Stimulated activated CD8-positive, alpha-beta memory T cell treated with anti-CD3 and anti-CD28 coated beads, Interleukin-4, amount 100 ng/mL, for 48 hours (primary cell): ENCODE measurements at regions not wholly inside any gene's neighbourhood (a gene's known extent, or its start where the extent isn't known, plus 50 kb on each side); places are given as distances from the start of the nearest gene placed in this dataset.
A peak's percentile ranks its signal among the peaks of the same experiment; 100 is the strongest.

ENCODE experiments used
- DNase-seq: peaks from one replicate; pipeline ENCODE4 v3.0.0-alpha.2; 2020

- no peak for DNase-seq
Measured at GRCh38 chr6:98650941-98651340, 183.4 kb upstream of the POU3F2 start.

- no peak for DNase-seq
Measured at GRCh38 chr6:98653179-98653578, 181.2 kb upstream of the POU3F2 start.

- DNase-seq: peak; percentile 37
Measured at GRCh38 chr6:98657764-98658163, 176.6 kb upstream of the POU3F2 start.

GRCh38 chr6:98669371-98669770 is 165.0 kb upstream of the POU3F2 start:
- no peak for DNase-seq

GRCh38 chr6:98670045-98670746 is 164.2 kb upstream of the POU3F2 start:
- DNase-seq: no peak

GRCh38 chr6:98672681-98673475 is 161.5 kb upstream of the POU3F2 start:
- DNase-seq: no peak

GRCh38 chr6:98678481-98678880 is 155.9 kb upstream of the POU3F2 start:
- DNase-seq: no peak

- no peak for DNase-seq
Measured at GRCh38 chr6:98686008-98686601, 148.3 kb upstream of the POU3F2 start.

GRCh38 chr6:98687752-98688151 is 146.6 kb upstream of the POU3F2 start:
- no peak for DNase-seq

- DNase-seq: no peak
Measured at GRCh38 chr6:98695091-98695801, 139.1 kb upstream of the POU3F2 start.

GRCh38 chr6:98711380-98711779 is 123.0 kb upstream of the POU3F2 start:
- no peak for DNase-seq

- DNase-seq: no peak
Measured at GRCh38 chr6:98716341-98716740, 118.0 kb upstream of the POU3F2 start.

GRCh38 chr6:98717322-98717877 is 117.0 kb upstream of the POU3F2 start:
- no peak for DNase-seq

- no peak for DNase-seq
Measured at GRCh38 chr6:98717988-98718387, 116.4 kb upstream of the POU3F2 start.

- DNase-seq: no peak
Measured at GRCh38 chr6:98724537-98724936, 109.8 kb upstream of the POU3F2 start.

GRCh38 chr6:98747273-98747672 is 87.1 kb upstream of the POU3F2 start:
- no peak for DNase-seq

GRCh38 chr6:98747960-98748359 is 86.4 kb upstream of the POU3F2 start:
- DNase-seq: no peak

GRCh38 chr6:98759459-98759858 is 74.9 kb upstream of the POU3F2 start:
- DNase-seq: no peak

GRCh38 chr6:98764373-98764911 is 69.9 kb upstream of the POU3F2 start:
- no peak for DNase-seq

- DNase-seq: no peak
Measured at GRCh38 chr6:98769546-98769945, 64.8 kb upstream of the POU3F2 start.

GRCh38 chr6:98775205-98775604 is 59.2 kb upstream of the POU3F2 start:
- DNase-seq: no peak

- no peak for DNase-seq
Measured at GRCh38 chr6:98777762-98778161, 56.6 kb upstream of the POU3F2 start.

GRCh38 chr6:98779618-98780017 is 54.8 kb upstream of the POU3F2 start:
- DNase-seq: no peak
